HEK293 (cell line): ENCODE measurements at regions not wholly inside any gene's neighbourhood (a gene's known extent, or its start where the extent isn't known, plus 50 kb on each side); places are given as distances from the start of the nearest gene placed in this dataset.

Source experiments
- CTCF ChIA-PET: fragments of 350-600 bp; formaldehyde crosslinking; extraction: SDS; loops from one replicate; lab custom pipeline; 2021; ENCODE audit warnings: antibody characterized with exemption; lab: Yijun Ruan, JAX
- POLR2A ChIA-PET: fragments of 300-600 bp; formaldehyde crosslinking; extraction: SDS; loops from one replicate; lab custom pipeline; 2020; ENCODE audit warnings: antibody characterized with exemption, inconsistent platforms; lab: Yijun Ruan, JAX
- H3K27ac ChIP-seq: fragments of 200-500 bp; sonication (Bioruptor generic); 2 replicates; pipeline ENCODE4 v1.5.1; 2014; ENCODE audit warnings: low read depth, low read length, control low read depth, inconsistent platforms; ENCODE audit errors: extremely low read depth
- H3K36me3 ChIP-seq, 2 experiments: fragments of 200-500 bp in 1 of 2; sonication (Bioruptor generic) in 1 of 2; 1 replicate in 1 of 2; 2 replicates in 1 of 2; pipeline ENCODE4 v1.5.1; 2014 to 2017; ENCODE audit warnings: inconsistent platforms in 2 of 2, low read length in 2 of 2; ENCODE audit not compliant: control insufficient read depth in 2 of 2, insufficient read depth in 1 of 2
- H3K4me1 ChIP-seq: fragments of 200-500 bp; sonication (Bioruptor generic); 2 replicates; pipeline ENCODE4 v1.5.1; 2014; ENCODE audit warnings: mild to moderate bottlenecking, low read length, inconsistent platforms; ENCODE audit not compliant: control insufficient read depth, insufficient read depth
- H3K4me3 ChIP-seq: 2 replicates; pipeline ENCODE4 v1.5.1; 2011; ENCODE audit warnings: low read depth, mild to moderate bottlenecking, control low read depth, low read length, moderate library complexity
- H3K9me3 ChIP-seq: fragments of 200-500 bp; sonication (Bioruptor generic); 2 replicates; pipeline ENCODE4 v1.5.1; 2014; ENCODE audit warnings: low read depth, low read length, inconsistent platforms; ENCODE audit not compliant: control insufficient read depth, insufficient read depth
- HOXA7 ChIP-seq: sonication (generic); formaldehyde crosslinking; IDR thresholded peaks from 2 replicates; pipeline ENCODE4 v1.8.1; 2022; ENCODE audit warnings: missing genetic modification reagents, borderline replicate concordance
- PBX3 ChIP-seq: sonication (generic); formaldehyde crosslinking; IDR thresholded peaks from 2 replicates; pipeline ENCODE4 v1.8.1; 2022; ENCODE audit warnings: mild to moderate bottlenecking, moderate library complexity, missing genetic modification reagents
- ZBTB11 ChIP-seq: fragments of 450-650 bp; formaldehyde crosslinking; conservative IDR thresholded peaks from 2 replicates; pipeline ENCODE4 v1.5.1; 2016; ENCODE audit warnings: low read depth, missing biosample characterization, missing genetic modification characterization
- ZFHX2 ChIP-seq: fragments of 450-650 bp; formaldehyde crosslinking; conservative IDR thresholded peaks from 2 replicates; pipeline ENCODE4 v1.5.1; 2016; ENCODE audit warnings: missing biosample characterization, missing genetic modification characterization
- ZNF248 ChIP-seq: fragments of 450-650 bp; formaldehyde crosslinking; IDR thresholded peaks from 2 replicates; pipeline ENCODE4 v1.5.1; 2017; ENCODE audit warnings: missing biosample characterization, missing genetic modification characterization
- ZNF514 ChIP-seq: fragments of 450-650 bp; formaldehyde crosslinking; IDR thresholded peaks from 2 replicates; pipeline ENCODE4 v1.5.1; 2016; ENCODE audit warnings: missing biosample characterization, missing genetic modification characterization
- ZNF529 ChIP-seq: fragments of 450-650 bp; formaldehyde crosslinking; IDR thresholded peaks from 2 replicates; pipeline ENCODE4 v1.5.1; 2017; ENCODE audit warnings: missing genetic modification characterization, missing biosample characterization; ENCODE audit not compliant: insufficient replicate concordance
- ZNF544 ChIP-seq: fragments of 450-650 bp; formaldehyde crosslinking; IDR thresholded peaks from 2 replicates; pipeline ENCODE4 v1.5.0; 2017; ENCODE audit warnings: missing biosample characterization, missing genetic modification characterization
- ZNF558 ChIP-seq: fragments of 450-650 bp; formaldehyde crosslinking; IDR thresholded peaks from 2 replicates; pipeline ENCODE4 v1.5.1; 2016; ENCODE audit warnings: missing biosample characterization, missing genetic modification characterization
- ZNF624 ChIP-seq: fragments of 450-650 bp; formaldehyde crosslinking; IDR thresholded peaks from 2 replicates; pipeline ENCODE4 v1.5.1; 2017; ENCODE audit warnings: missing biosample characterization, missing genetic modification characterization
- TF ChIP-seq, protein P1 (sequence below): fragments of 450-650 bp; formaldehyde crosslinking; IDR thresholded peaks from 2 replicates; pipeline ENCODE4 v1.5.1; 2016; ENCODE audit warnings: missing biosample characterization, missing genetic modification characterization

- ChIA-PET POLR2A (no interaction called here), CTCF (no interaction called here)
These were observed 438.1 kb upstream of the ARPP21 start for GRCh38 chr3:35201211-35201610.

DNA sequence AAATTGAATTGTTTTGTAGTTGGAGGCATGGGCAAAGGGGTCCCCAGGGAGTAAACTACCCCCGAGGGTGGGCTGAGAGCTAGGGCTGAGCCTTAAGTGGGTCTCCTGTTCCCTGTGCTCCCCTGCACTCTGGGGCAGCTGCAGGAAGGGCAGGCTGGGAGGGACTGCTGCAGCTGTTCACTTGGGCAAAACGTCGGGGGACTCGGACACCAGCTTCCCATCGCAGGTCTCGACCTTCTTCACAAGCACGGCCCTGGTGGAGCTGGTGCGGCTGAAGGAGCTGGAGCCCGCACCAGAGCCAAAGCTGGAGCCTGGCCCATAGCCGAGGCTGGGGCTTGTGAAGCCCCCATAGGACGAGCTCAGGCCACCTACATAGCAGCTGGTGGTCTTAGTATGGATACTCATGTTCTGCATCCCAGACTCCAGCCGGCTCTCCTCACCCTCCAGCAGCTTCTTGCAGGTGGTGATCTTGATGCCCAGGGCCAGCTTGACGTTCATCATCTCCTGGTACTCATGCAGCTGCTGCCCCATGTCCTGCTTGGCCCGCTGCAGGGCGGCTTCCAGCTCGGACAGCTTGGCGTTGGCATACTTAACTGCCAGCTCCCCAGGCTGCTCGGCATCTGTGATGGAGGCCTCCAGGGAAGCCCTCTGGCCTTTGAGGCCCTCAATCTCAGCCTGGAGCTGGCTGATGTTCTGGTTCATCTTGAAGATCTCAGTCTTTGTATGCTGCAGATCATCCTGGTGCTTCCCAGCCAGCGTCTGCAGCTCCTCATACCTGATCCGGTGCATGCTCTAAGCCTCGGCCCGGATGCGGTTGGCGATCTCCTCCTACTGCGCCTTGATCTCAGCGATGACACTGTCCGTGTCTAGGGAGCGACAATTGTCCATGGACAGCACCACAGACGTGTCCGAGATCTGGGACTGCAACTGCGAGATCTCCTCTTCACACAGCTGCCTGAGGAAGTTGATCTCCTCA is 423.5 kb upstream of the ARPP21 start:
- Histone ChIP-seq H3K4me1 (no peaks in the 10 kb centered on the region), H3K36me3 (no peaks in the 10 kb centered on the region), H3K9me3 (no peaks in the 10 kb centered on the region)
- POLR2A ChIA-PET = no interaction called here
- no peak for TF ChIP-seq ZBTB11 (tag by site-specific recombination)
- no peak for TF ChIP-seq ZNF558 (tag by site-specific recombination)
- TF ChIP-seq, all 188 proteins: peak for 0
- no peak overlapping the region for H3K27ac ChIP-seq
- CTCF ChIA-PET = no interaction called here
- H3K4me3 ChIP-seq = no peak overlapping the region

More at GRCh38 chr3:35201211-35201610, 438.1 kb upstream of the ARPP21 start:
- Histone ChIP-seq H3K9me3 (no peaks in the 10 kb centered on the region), H3K4me1 (no peaks in the 10 kb centered on the region), H3K27ac (no peak overlapping the region), H3K4me3 (no peak overlapping the region), H3K36me3 (no peaks in the 10 kb centered on the region)
- no peak for TF ChIP-seq ZFHX2 (tag by site-specific recombination)
- TF ChIP-seq ZNF624 (tag by site-specific recombination) = no peak
- no peak for TF ChIP-seq ZNF248 (tag by site-specific recombination)
- no peak for TF ChIP-seq ZNF544 (tag by site-specific recombination)
- no peak for TF ChIP-seq HOXA7 (CRISPR knock-in tag)
- no peak for TF ChIP-seq ZNF529 (tag by site-specific recombination)
- TF ChIP-seq, protein P1, sequence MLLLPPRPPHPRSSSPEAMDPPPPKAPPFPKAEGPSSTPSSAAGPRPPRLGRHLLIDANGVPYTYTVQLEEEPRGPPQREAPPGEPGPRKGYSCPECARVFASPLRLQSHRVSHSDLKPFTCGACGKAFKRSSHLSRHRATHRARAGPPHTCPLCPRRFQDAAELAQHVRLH (tag by site-specific recombination) = no peak
- no peak for TF ChIP-seq ZNF514 (tag by site-specific recombination)

DNA sequence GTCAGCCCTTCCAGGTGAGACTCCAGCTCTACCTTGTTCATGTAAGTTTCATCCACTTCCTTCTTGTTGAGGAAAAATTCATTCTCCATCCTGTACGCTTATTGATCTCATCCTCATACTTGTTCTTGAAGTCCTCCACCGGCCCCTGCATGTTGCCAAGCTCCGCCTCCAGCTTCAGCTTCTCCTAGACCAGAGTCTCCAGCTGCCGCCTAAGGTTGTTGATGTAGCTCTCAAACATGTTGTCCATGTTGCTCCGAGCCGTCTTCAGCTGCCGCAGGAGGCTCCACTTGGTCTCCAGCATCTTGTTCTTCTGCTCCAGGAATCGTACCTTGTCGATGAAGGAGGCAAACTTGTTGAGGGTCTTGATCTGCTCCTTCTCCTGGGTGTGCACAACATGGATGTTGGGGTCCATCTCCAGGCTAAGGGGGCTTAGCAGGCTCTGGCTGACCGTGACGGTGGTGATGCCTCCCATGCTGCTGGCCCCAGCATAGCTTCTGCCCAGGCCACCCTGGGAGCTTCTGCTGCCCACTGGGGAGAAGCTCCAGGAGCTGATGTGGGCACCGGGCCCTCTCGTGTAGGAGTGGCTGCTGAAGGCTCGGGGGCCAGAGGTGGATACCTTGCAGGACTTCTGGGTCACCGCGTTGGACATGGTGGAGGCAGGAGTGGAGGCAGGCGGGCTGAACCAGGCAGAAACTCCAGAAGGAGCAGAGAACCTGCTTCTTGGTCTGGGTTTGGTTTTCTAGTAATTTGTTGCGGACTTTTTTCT is 422.6 kb upstream of the ARPP21 start:
- ChIA-PET CTCF (interaction anchor here (0.6 kb wide), 2 partner anchors 8 to 692 kb away, joined by 3 read pairs; no protein-coding TSS in a partner anchor), POLR2A (no interaction called here)
- no peak overlapping the region for H3K27ac ChIP-seq
- H3K36me3 ChIP-seq = no peaks in the 10 kb centered on the region
- H3K4me3 ChIP-seq = no peak overlapping the region
- no peaks in the 10 kb centered on the region for H3K9me3 ChIP-seq
- no peak for TF ChIP-seq PBX3 (CRISPR knock-in tag)
- no peaks in the 10 kb centered on the region for H3K4me1 ChIP-seq
